ENCODE measurements at regions not wholly inside any gene's neighbourhood (a gene's known extent, or its start where the extent isn't known, plus 50 kb on each side); places are given as distances from the start of the nearest gene placed in this dataset.

DNA sequence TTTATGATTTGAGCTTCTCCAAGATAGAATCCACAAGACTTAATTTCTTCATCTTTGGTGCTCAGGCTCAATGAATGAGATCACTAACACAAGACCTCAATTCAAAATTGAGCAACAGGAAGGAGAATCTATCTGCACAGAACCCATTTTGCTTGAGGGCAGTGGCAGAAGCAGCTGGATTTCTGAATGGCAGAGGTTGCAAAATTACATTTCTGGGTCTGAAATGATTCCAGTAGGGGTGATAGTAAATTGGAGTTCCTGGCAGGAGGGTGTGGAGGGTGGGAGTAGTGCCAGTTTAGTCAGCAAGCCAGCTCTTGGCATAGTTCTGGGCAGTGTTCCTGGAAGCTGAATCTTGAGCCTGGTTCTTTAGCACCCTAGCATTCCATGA is 281.1 kb downstream of the SLC7A11 start:
- Mint-ChIP-seq H3K27me3 (ENCODE audit: unreplicated experiment) (no peaks in the 10 kb centered on the region), H3K4me1 (ENCODE audit: unreplicated experiment) (peaks cover 19% of the 10 kb centered on the region), H3K4me3 (ENCODE audit: unreplicated experiment) (no peak overlapping the region), H3K9me3 (ENCODE audit: unreplicated experiment) (peaks cover 5% of the 10 kb centered on the region), H3K36me3 (ENCODE audit: unreplicated experiment) (no peaks in the 10 kb centered on the region), H3K27ac (ENCODE audit: unreplicated experiment) (peak overlapping the region; percentile 75)
- TF ChIP-seq, protein P1, sequence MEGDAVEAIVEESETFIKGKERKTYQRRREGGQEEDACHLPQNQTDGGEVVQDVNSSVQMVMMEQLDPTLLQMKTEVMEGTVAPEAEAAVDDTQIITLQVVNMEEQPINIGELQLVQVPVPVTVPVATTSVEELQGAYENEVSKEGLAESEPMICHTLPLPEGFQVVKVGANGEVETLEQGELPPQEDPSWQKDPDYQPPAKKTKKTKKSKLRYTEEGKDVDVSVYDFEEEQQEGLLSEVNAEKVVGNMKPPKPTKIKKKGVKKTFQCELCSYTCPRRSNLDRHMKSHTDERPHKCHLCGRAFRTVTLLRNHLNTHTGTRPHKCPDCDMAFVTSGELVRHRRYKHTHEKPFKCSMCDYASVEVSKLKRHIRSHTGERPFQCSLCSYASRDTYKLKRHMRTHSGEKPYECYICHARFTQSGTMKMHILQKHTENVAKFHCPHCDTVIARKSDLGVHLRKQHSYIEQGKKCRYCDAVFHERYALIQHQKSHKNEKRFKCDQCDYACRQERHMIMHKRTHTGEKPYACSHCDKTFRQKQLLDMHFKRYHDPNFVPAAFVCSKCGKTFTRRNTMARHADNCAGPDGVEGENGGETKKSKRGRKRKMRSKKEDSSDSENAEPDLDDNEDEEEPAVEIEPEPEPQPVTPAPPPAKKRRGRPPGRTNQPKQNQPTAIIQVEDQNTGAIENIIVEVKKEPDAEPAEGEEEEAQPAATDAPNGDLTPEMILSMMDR (IDR thresholded peaks at IDR 0.05) = no peak
- no peak for DNase-seq (ENCODE audit: extremely low spot score, unreplicated experiment)

DNA sequence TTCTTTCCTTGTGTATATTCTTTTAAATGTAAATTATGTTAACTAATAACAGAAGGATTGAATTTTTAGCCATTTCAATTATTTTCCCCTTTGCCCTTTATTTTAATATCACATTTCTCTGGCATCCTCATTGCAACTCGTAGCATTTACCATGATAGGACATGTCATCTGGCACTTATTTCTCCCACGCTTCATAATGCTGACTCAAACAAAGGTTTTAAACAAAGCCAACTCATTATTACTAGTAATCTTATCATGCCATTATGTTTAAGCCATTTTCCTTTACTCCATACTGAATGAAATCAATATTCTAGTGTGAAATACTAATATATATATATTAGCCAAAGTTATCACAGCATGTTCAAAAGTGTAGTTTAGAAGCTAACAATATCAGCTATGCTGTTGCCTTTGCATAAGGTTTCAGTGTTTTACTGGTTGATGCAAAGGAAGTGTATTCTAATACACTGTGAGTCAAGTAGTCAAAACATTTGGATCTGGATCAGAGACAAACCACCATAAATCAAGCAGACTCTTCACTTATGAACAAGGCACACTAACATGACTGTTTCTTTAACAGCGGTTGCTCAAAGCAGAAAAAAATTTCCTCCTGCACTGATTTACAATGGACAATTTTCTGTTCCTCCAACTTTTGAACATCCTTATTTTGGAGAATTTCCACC is 281.6 kb downstream of the SLC7A11 start:
- TF ChIP-seq, protein P1 (IDR thresholded peaks at IDR 0.05) = no peak
- Mint-ChIP-seq H3K36me3 (ENCODE audit: unreplicated experiment) (no peaks in the 10 kb centered on the region), H3K9me3 (ENCODE audit: unreplicated experiment) (peaks cover under 1% of the 10 kb centered on the region), H3K4me3 (ENCODE audit: unreplicated experiment) (no peak overlapping the region), H3K4me1 (ENCODE audit: unreplicated experiment) (peaks cover 19% of the 10 kb centered on the region), H3K27me3 (ENCODE audit: unreplicated experiment) (no peaks in the 10 kb centered on the region), H3K27ac (ENCODE audit: unreplicated experiment) (peak overlapping the region; percentile 75)
- DNase-seq (ENCODE audit: extremely low spot score, unreplicated experiment) = no peak

DNA sequence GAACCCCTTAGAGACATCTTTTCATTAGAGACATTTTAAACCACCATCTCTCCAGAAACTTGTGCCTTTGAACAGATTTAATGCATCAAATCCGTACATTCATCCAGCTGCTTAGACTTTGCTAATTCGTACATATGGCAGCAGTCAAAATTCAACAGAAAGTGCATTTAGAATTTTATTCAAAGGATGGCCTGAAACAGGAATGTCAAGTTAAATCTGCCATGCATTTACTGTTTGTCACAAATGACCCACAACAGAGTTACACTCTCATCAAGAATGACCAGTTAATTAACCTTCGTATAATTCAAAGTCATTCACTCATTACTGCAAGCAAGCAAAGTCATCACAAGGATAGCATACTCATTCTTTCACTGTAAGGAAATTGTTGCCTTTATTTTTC is 284.3 kb downstream of the SLC7A11 start:
- no peaks in the 10 kb centered on the region for H3K27me3 Mint-ChIP-seq (ENCODE audit: unreplicated experiment)
- peaks cover 19% of the 10 kb centered on the region for H3K4me1 Mint-ChIP-seq (ENCODE audit: unreplicated experiment)
- no peak overlapping the region for H3K27ac Mint-ChIP-seq (ENCODE audit: unreplicated experiment)
- TF ChIP-seq, protein P1 (IDR thresholded peaks at IDR 0.05) = no peak
- no peaks in the 10 kb centered on the region for H3K9me3 Mint-ChIP-seq (ENCODE audit: unreplicated experiment)
- no peaks in the 10 kb centered on the region for H3K36me3 Mint-ChIP-seq (ENCODE audit: unreplicated experiment)
- H3K4me3 Mint-ChIP-seq (ENCODE audit: unreplicated experiment) = no peak overlapping the region
- no peak for DNase-seq (ENCODE audit: extremely low spot score, unreplicated experiment)

DNA sequence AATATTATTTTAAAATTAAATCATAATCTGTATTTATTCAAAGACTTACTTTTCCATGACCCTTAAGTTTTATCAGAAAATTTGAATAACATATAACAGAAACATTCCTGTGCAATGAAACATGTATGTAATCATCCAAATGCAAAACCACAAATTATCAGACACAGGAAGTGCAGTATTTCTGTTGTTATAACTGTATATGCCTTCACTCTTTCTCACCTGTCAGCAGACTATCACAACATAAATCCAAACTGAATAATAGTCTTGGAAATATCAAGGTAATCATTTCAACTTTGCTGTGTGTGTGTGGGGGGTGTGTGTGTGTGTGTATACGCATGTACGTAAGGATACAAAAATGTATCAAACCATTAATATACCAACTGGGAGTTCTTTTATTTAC is 285.9 kb downstream of the SLC7A11 start:
- TF ChIP-seq, protein P1 (IDR thresholded peaks at IDR 0.05) = no peak
- H3K4me3 Mint-ChIP-seq (ENCODE audit: unreplicated experiment) = no peak overlapping the region
- no peak overlapping the region for H3K27ac Mint-ChIP-seq (ENCODE audit: unreplicated experiment)
- H3K9me3 Mint-ChIP-seq (ENCODE audit: unreplicated experiment) = no peaks in the 10 kb centered on the region
- H3K27me3 Mint-ChIP-seq (ENCODE audit: unreplicated experiment) = no peaks in the 10 kb centered on the region
- DNase-seq (ENCODE audit: extremely low spot score, unreplicated experiment) = no peak
- no peaks in the 10 kb centered on the region for H3K36me3 Mint-ChIP-seq (ENCODE audit: unreplicated experiment)
- peaks cover 11% of the 10 kb centered on the region for H3K4me1 Mint-ChIP-seq (ENCODE audit: unreplicated experiment)

DNA sequence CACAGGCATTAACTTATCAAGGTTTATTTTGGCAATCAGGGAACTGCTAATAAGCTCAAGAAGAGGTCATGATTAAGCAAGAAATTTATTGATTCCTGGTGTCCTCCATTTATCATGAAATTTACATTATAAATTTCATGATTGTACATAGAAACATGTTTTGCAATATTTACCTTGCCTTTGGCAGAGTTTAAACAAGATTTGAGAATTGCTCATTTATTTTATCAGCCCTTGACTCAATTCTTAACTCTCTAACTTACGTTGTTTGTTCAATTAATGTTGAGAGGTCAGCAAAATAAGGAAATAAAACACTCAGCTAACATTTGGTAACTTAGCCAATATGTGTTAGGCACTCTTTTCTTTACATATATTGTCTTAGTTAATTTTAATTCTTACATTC is 286.6 kb downstream of the SLC7A11 start:
- H3K27ac Mint-ChIP-seq (ENCODE audit: unreplicated experiment) = no peak overlapping the region
- no peak overlapping the region for H3K4me3 Mint-ChIP-seq (ENCODE audit: unreplicated experiment)
- peaks cover 5% of the 10 kb centered on the region for H3K4me1 Mint-ChIP-seq (ENCODE audit: unreplicated experiment)
- H3K36me3 Mint-ChIP-seq (ENCODE audit: unreplicated experiment) = no peaks in the 10 kb centered on the region
- H3K9me3 Mint-ChIP-seq (ENCODE audit: unreplicated experiment) = no peaks in the 10 kb centered on the region
- DNase-seq (ENCODE audit: extremely low spot score, unreplicated experiment) = no peak
- no peaks in the 10 kb centered on the region for H3K27me3 Mint-ChIP-seq (ENCODE audit: unreplicated experiment)
- TF ChIP-seq, protein P1 (IDR thresholded peaks at IDR 0.05) = no peak
